ENCODE measurements at regions not wholly inside any gene's neighbourhood (a gene's known extent, or its start where the extent isn't known, plus 50 kb on each side); places are given as distances from the start of the nearest gene placed in this dataset.
"Not testable (repeated sequence)": the region's sequence is repeated elsewhere in the genome, so short reads cannot be mapped to it uniquely, and the experiment has no call there.

- no peak for DNase-seq
- Histone ChIP-seq H3K4me1 (no peaks in the 10 kb centered on the region), H3K27me3 (no peaks in the 10 kb centered on the region), H3K4me3 (no peak overlapping the region), H3K36me3 (no peaks in the 10 kb centered on the region), H3K9me3 (no peaks in the 10 kb centered on the region), H3K27ac (no peak overlapping the region)
- intact Hi-C loops (cut with DNase I; ENCODE audit: low total_unique reads) = no loop called here
- TF ChIP-seq CTCF (IDR thresholded peaks at IDR 0.05) (no peak), POLR2A (IDR thresholded peaks at IDR 0.05) (no peak)
Observed at GRCh38 chr4:137738375-137738990, 206.2 kb upstream of the PCDH18 start.

GRCh38 chr4:137735561-137736104 is 203.3 kb upstream of the PCDH18 start:
- intact Hi-C loops (cut with DNase I; ENCODE audit: low total_unique reads) = no loop called here

GRCh38 chr4:137733174-137734141 is 201.2 kb upstream of the PCDH18 start:
- H3K27ac ChIP-seq; H3K9me3 ChIP-seq; H3K27me3 ChIP-seq; H3K4me3 ChIP-seq; intact Hi-C loops (cut with DNase I; ENCODE audit: low total_unique reads); H3K4me1 ChIP-seq; H3K36me3 ChIP-seq; DNase-seq: not testable (repeated sequence)

More at GRCh38 chr4:137735561-137736104, 203.3 kb upstream of the PCDH18 start:
- DNase-seq = no peak
- H3K4me1 ChIP-seq = no peaks in the 10 kb centered on the region
- H3K36me3 ChIP-seq = no peaks in the 10 kb centered on the region
- no peak for TF ChIP-seq POLR2A (IDR thresholded peaks at IDR 0.05)
- H3K4me3 ChIP-seq = no peak overlapping the region
- H3K9me3 ChIP-seq = no peaks in the 10 kb centered on the region
- no peak overlapping the region for H3K27ac ChIP-seq
- no peaks in the 10 kb centered on the region for H3K27me3 ChIP-seq

GRCh38 chr4:137722910-137723309 is 190.6 kb upstream of the PCDH18 start:
- TF ChIP-seq CTCF (IDR thresholded peaks at IDR 0.05) (no peak), POLR2A (IDR thresholded peaks at IDR 0.05) (no peak)
- Histone ChIP-seq H3K27ac (no peak overlapping the region), H3K9me3 (no peaks in the 10 kb centered on the region), H3K4me1 (no peaks in the 10 kb centered on the region), H3K27me3 (no peaks in the 10 kb centered on the region), H3K4me3 (no peak overlapping the region), H3K36me3 (no peaks in the 10 kb centered on the region)
- intact Hi-C loops (cut with DNase I; ENCODE audit: low total_unique reads) = no loop called here
- no peak for DNase-seq

GRCh38 chr4:137711502-137711901 is 179.2 kb upstream of the PCDH18 start:
- no peak overlapping the region for H3K27ac ChIP-seq
- intact Hi-C loops (cut with DNase I; ENCODE audit: low total_unique reads) = no loop called here
- DNase-seq = no peak
- peaks cover 4 to 5% of the 10 kb centered on the region in 2 donors for H3K4me1 ChIP-seq
- no peaks in the 10 kb centered on the region for H3K36me3 ChIP-seq
- H3K27me3 ChIP-seq = no peaks in the 10 kb centered on the region
- no peak for TF ChIP-seq POLR2A (IDR thresholded peaks at IDR 0.05)
- TF ChIP-seq CTCF (IDR thresholded peaks at IDR 0.05) = no peak
- no peak overlapping the region for H3K4me3 ChIP-seq
- no peaks in the 10 kb centered on the region for H3K9me3 ChIP-seq

- Histone ChIP-seq H3K4me3 (no peak overlapping the region), H3K27me3 (no peaks in the 10 kb centered on the region), H3K36me3 (no peaks in the 10 kb centered on the region), H3K27ac (peak overlapping the region in 1 of 2 donors; percentile 5), H3K4me1 (peaks cover 5 to 11% of the 10 kb centered on the region in 2 donors), H3K9me3 (no peaks in the 10 kb centered on the region)
- no peak for DNase-seq
- intact Hi-C loops (cut with DNase I; ENCODE audit: low total_unique reads) = no loop called here
- no peak for TF ChIP-seq CTCF (IDR thresholded peaks at IDR 0.05)
- TF ChIP-seq POLR2A (IDR thresholded peaks at IDR 0.05) = no peak
Observed at GRCh38 chr4:137707626-137708025, 175.3 kb upstream of the PCDH18 start.
